K562 (cell line): ENCODE measurements at regions not wholly inside any gene's neighbourhood (a gene's known extent, or its start where the extent isn't known, plus 50 kb on each side); places are given as distances from the start of the nearest gene placed in this dataset.

Experiments
- ATAC-seq: fragments of 200-7000 bp; cut with Tn5 transposase; 3 replicates; pipeline ENCODE4 v1.9.1; 2020; ENCODE audit warnings: moderate library complexity
- BruUV-seq: library from RNA; stranded (reverse); fragments of 400-500 nt; replicated peaks from 2 replicates; lab custom pipeline; 2021; lab: Mats Ljungman, UMichigan
- CTCF ChIA-PET: fragments of 300-600 bp; formaldehyde crosslinking; extraction: SDS; loops from one replicate; lab custom pipeline; 2021; ENCODE audit warnings: low intra/inter-chr PET ratio; lab: Yijun Ruan, JAX
- POLR2A ChIA-PET: fragments of 300-600, 350-650 bp; sonication (Branson Sonifier 250); formaldehyde crosslinking; extraction: SDS; loops from one replicate; lab custom pipeline; 2021; ENCODE audit warnings: antibody characterized with exemption, inconsistent platforms; lab: Yijun Ruan, JAX
- DNase-seq, 4 experiments: peaks; one replicate each; pipeline versions ENCODE4 v3.0.0 to v3.0.0-alpha.2; 2011 to 2018; ENCODE audit warnings: low spot score in 3 of 4, mixed read lengths in 3 of 4; ENCODE audit errors: extremely low read depth in 1 of 4
- FAIRE-seq: peaks from 2 replicates; lab custom pipeline; 2011; peaks lifted over from hg19 to GRCh38; lab: Jason Lieb, UNC
- H2AFZ ChIP-seq: 2 replicates; pipeline ENCODE4 v1.6.0; 2011; ENCODE audit warnings: low read depth, low read length, control low read depth, inconsistent platforms
- H3K27ac ChIP-seq: fragments of 200-600 bp; 3 replicates; pipeline ENCODE4 v1.8.0; 2011; ENCODE audit warnings: low read depth, mild to moderate bottlenecking, control low read depth, inconsistent platforms, low read length, moderate library complexity, mixed read lengths; ENCODE audit errors: extremely low read depth
- H3K27me3 ChIP-seq, 2 experiments: fragments of 300-600 bp in 1 of 2; 2 replicates in 1 of 2; 3 replicates in 1 of 2; pipeline versions ENCODE4 v1.6.0 to v1.8.0; 2011; ENCODE audit warnings: inconsistent platforms in 2 of 2, low read length in 2 of 2, mild to moderate bottlenecking in 1 of 2, mixed read lengths in 1 of 2, moderate library complexity in 1 of 2; ENCODE audit not compliant: control insufficient read depth in 2 of 2, insufficient read depth in 2 of 2
- H3K36me3 ChIP-seq: fragments of 300-600 bp; 3 replicates; pipeline ENCODE4 v1.8.0; 2011; ENCODE audit warnings: mild to moderate bottlenecking, low read length, inconsistent platforms; ENCODE audit not compliant: control insufficient read depth, insufficient read depth
- H3K4me1 ChIP-seq, 2 experiments: fragments of 200-600 bp in 1 of 2; replicated peaks in 1 of 2; 2 replicates in 1 of 2; 3 replicates in 1 of 2; pipeline versions ENCODE4 v1.5.1 to v1.8.0; 2011; ENCODE audit warnings: inconsistent platforms in 2 of 2, low read length in 2 of 2, mild to moderate bottlenecking in 1 of 2, mixed read lengths in 1 of 2, moderate library complexity in 1 of 2; ENCODE audit not compliant: control insufficient read depth in 2 of 2, insufficient read depth in 2 of 2
- H3K4me2 ChIP-seq: 2 replicates; pipeline ENCODE4 v1.6.1; 2011; ENCODE audit warnings: low read length, control low read depth, inconsistent platforms, mixed read lengths; ENCODE audit not compliant: insufficient read depth
- H3K4me3 ChIP-seq: fragments of 200-600 bp; sonication (generic), shearing (Covaris generic); 2 replicates; pipeline ENCODE4 v1.5.1; 2016; ENCODE audit warnings: control low read depth, inconsistent platforms
- H3K79me2 ChIP-seq: fragments of 200-600 bp; 3 replicates; pipeline ENCODE4 v1.8.0; 2011; ENCODE audit warnings: low read length, inconsistent platforms; ENCODE audit not compliant: control insufficient read depth, insufficient read depth
- H3K9ac ChIP-seq, 2 experiments: 2 replicates each; pipeline versions ENCODE4 v1.6.0 to v1.6.1; 2011; ENCODE audit warnings: low read depth in 2 of 2, low read length in 2 of 2, control low read depth in 1 of 2, inconsistent platforms in 1 of 2, mild to moderate bottlenecking in 1 of 2, mixed read lengths in 1 of 2; ENCODE audit not compliant: insufficient read depth in 1 of 2
- H3K9me1 ChIP-seq: one replicate; pipeline ENCODE4 v1.6.0; 2011; ENCODE audit warnings: inconsistent platforms, mild to moderate bottlenecking, low read length, moderate library complexity; ENCODE audit not compliant: control insufficient read depth, insufficient read depth
- H3K9me3 ChIP-seq: replicated peaks from 2 replicates; pipeline ENCODE4 v1.5.1; 2011; ENCODE audit warnings: low read depth, low read length, inconsistent platforms; ENCODE audit not compliant: control insufficient read depth, insufficient read depth
- H4K20me1 ChIP-seq: replicated peaks from 2 replicates; pipeline ENCODE4 v1.6.1; 2011; ENCODE audit warnings: low read length, inconsistent platforms, mixed read lengths; ENCODE audit not compliant: control insufficient read depth, insufficient read depth
- HNRNPH1 ChIP-seq: fragments of 200-400 bp; formaldehyde crosslinking; optimal IDR thresholded peaks from 2 replicates; pipeline ENCODE3; 2017; ENCODE audit warnings: low read depth, mild to moderate bottlenecking, low read length, moderate library complexity
- PHB ChIP-seq: fragments of 250-450 bp; sonication (Bioruptor Pico); IDR thresholded peaks from 2 replicates; pipeline ENCODE4 v1.5.0; 2021
- RBM22 ChIP-seq: fragments of 200-400 bp; formaldehyde crosslinking; IDR thresholded peaks from 2 replicates; pipeline ENCODE4 v1.6.1; 2018; ENCODE audit warnings: low read length, low read depth; ENCODE audit not compliant: poor library complexity, severe bottlenecking
- TFE3 ChIP-seq: fragments of 450-650 bp; formaldehyde crosslinking; IDR thresholded peaks from 2 replicates; pipeline ENCODE4 v1.4.0; 2020; ENCODE audit warnings: mild to moderate bottlenecking, mixed read lengths
- UBTF ChIP-seq, 2 experiments: IDR thresholded peaks; 2 replicates each; pipeline ENCODE4 v1.6.1; 2012; ENCODE audit warnings: improper control_type of control experiment in 2 of 2, low read depth in 2 of 2, low read length in 2 of 2, borderline replicate concordance in 1 of 2
- YY1 ChIP-seq, 3 experiments: IDR thresholded peaks; 2 replicates each; pipeline ENCODE4 v1.6.1; 2011; ENCODE audit warnings: low read length in 2 of 3, mild to moderate bottlenecking in 2 of 3, moderate library complexity in 2 of 3, borderline replicate concordance in 1 of 3, control low read depth in 1 of 3, low read depth in 1 of 3; ENCODE audit not compliant: insufficient read depth in 3 of 3, insufficient replicate concordance in 2 of 3, control insufficient read depth in 1 of 3, insufficient read length in 1 of 3; ENCODE audit errors: extremely low read depth in 1 of 3
- ZBTB1 ChIP-seq: sonication (generic); formaldehyde crosslinking; IDR thresholded peaks from 2 replicates; pipeline ENCODE4 v1.8.1; 2023; ENCODE audit warnings: missing genetic modification reagents, low read depth, mild to moderate bottlenecking, borderline replicate concordance
- ZNF134 ChIP-seq: fragments of 250-450 bp; sonication (Bioruptor Pico); conservative IDR thresholded peaks from 2 replicates; pipeline ENCODE4 v1.4.0; 2020
- ZNF696 ChIP-seq: fragments of 250-450 bp; sonication (Bioruptor Pico); conservative IDR thresholded peaks from 2 replicates; pipeline ENCODE4 v1.4.0; 2020; ENCODE audit warnings: mild to moderate bottlenecking, moderate library complexity
- WGBS: fragments of 100-300 bp; shearing (Covaris generic); methylation state at CpG from one replicate; pipeline ENCODE4 v1.1.6; 2016; ENCODE audit warnings: low coverage, mixed read lengths; ENCODE audit not compliant: insufficient coverage; ENCODE audit errors: missing lambda C conversion rate; 5-methylcytosine and 5-hydroxymethylcytosine counted together
- in situ Hi-C: fragments of 300-500 bp; cut with MboI; formaldehyde crosslinking; loops from 4 replicates; pipeline ENCODE4 v1.15.0; 2018; ENCODE audit warnings: inconsistent platforms, mixed read lengths
- intact Hi-C: fragments of 100-400 bp; cut with micrococcal nuclease; formaldehyde crosslinking; loops from 2 replicates; pipeline ENCODE4 v1.14.2; 2022

GRCh38 chr5:9833871-9834270 lies 203.7 kb upstream of the TAS2R1 start:
- ATAC-seq: no peak
- no peak overlapping the region for H3K9ac ChIP-seq
- H3K36me3 ChIP-seq: no peaks in the 10 kb centered on the region
- 2% methylated on average over 6 of the region's 6 CpGs for WGBS
- no peaks in the 10 kb centered on the region for H3K9me3 ChIP-seq
- H3K4me2 ChIP-seq: no peak overlapping the region
- no peak overlapping the region for H2AFZ ChIP-seq
- ChIA-PET CTCF (no interaction called here), POLR2A (no interaction called here)
- in situ Hi-C loops (no loop called here), intact Hi-C loops (no loop called here)
- no peak overlapping the region for H3K27ac ChIP-seq
- no peaks in the 10 kb centered on the region for H4K20me1 ChIP-seq
- FAIRE-seq: no peak
- H3K4me1 ChIP-seq: no peaks in the 10 kb centered on the region
- BruUV-seq: no TSS peak
- H3K9me1 ChIP-seq: no peaks in the 10 kb centered on the region
- H3K27me3 ChIP-seq: no peaks in the 10 kb centered on the region
- DNase-seq: no peak
- no peaks in the 10 kb centered on the region for H3K79me2 ChIP-seq
- TF ChIP-seq TFE3 (CRISPR knock-in tag): no peak
- TF ChIP-seq ZBTB1 (CRISPR knock-in tag): no peak
- no peak for TF ChIP-seq UBTF (IDR thresholded peaks at IDR 0.05; ENCODE audit: borderline replicate concordance in 1 of 2, low read depth in 2 of 2, low read length in 2 of 2)
- TF ChIP-seq YY1 (IDR thresholded peaks at IDR 0.05; ENCODE audit: borderline replicate concordance in 1 of 3, control insufficient read depth in 1 of 3, extremely low read depth in 1 of 3, insufficient read depth in 3 of 3, insufficient read length in 1 of 3, insufficient replicate concordance in 2 of 3, low read depth in 1 of 3, low read length in 2 of 3): no peak
- TF ChIP-seq RBM22: no peak
- TF ChIP-seq ZNF696: no peak
- TF ChIP-seq HNRNPH1: no peak
- TF ChIP-seq PHB (CRISPR knock-in tag): no peak
- no peak for TF ChIP-seq ZNF134
- no peak overlapping the region for H3K4me3 ChIP-seq
